HCT116 (cell line): ENCODE measurements at regions not wholly inside any gene's neighbourhood (a gene's known extent, or its start where the extent isn't known, plus 50 kb on each side); places are given as distances from the start of the nearest gene placed in this dataset.

Source experiments
- ATAC-seq: fragments of 200-7000 bp; cut with Tn5 transposase; 2 replicates; pipeline ENCODE4 v1.9.1; 2020; ENCODE audit warnings: mild to moderate bottlenecking, moderate library complexity
- BruUV-seq: library from RNA; stranded (reverse); fragments of 400-500 nt; replicated peaks from 2 replicates; lab custom pipeline; 2021; lab: Mats Ljungman, UMichigan
- CTCF ChIA-PET: fragments of 300-600 bp; sonication (Branson Sonifier 250); formaldehyde crosslinking; loops from one replicate; lab custom pipeline; 2021; ENCODE audit warnings: antibody characterized with exemption; lab: Charles Lee
- POLR2A ChIA-PET: fragments of 300-600, 350-600 bp; sonication (Branson Sonifier 250); formaldehyde crosslinking; loops from one replicate; lab custom pipeline; 2021; ENCODE audit warnings: antibody characterized with exemption; lab: Charles Lee
- RAD21 ChIA-PET, 2 experiments: fragments of 300-600 bp; sonication (Branson Sonifier 250); formaldehyde crosslinking; loops; one replicate each; lab custom pipeline; 2023; ENCODE audit warnings: low total read pairs in 2 of 2; ENCODE audit not compliant: uncharacterized antibody in 2 of 2, unreplicated experiment in 2 of 2, low non-redundant PET in 1 of 2; lab: Charles Lee
- DNase-seq: peaks from one replicate; pipeline ENCODE4 v3.0.0-alpha.2; 2010; ENCODE audit warnings: low read depth, low spot score
- H2AFZ ChIP-seq: fragments of 200-600 bp; shearing (Covaris generic), sonication (generic); 2 replicates; pipeline ENCODE4 v1.6.1; 2017; ENCODE audit warnings: low read depth, mixed run types, mixed read lengths, antibody characterized with exemption, low read length; ENCODE audit not compliant: poor library complexity, severe bottlenecking
- H3K27ac ChIP-seq: 2 replicates; pipeline ENCODE4 v1.5.1; 2012; ENCODE audit warnings: low read depth, low read length
- H3K27me3 ChIP-seq: fragments of 200-600 bp; sonication (generic); 2 replicates; pipeline ENCODE4 v1.6.1; 2016; ENCODE audit warnings: mixed run types, low read length, mixed read lengths; ENCODE audit not compliant: insufficient read depth
- H3K36me3 ChIP-seq, 2 experiments: fragments of 200-500 bp in 1 of 2; fragments of 200-600 bp in 1 of 2; sonication (Bioruptor generic) in 1 of 2; sonication (generic) in 1 of 2; 2 replicates each; pipeline versions ENCODE4 v1.5.1 to v1.6.1; 2014 to 2016; ENCODE audit warnings: low read length in 2 of 2, inconsistent platforms in 1 of 2, mixed read lengths in 1 of 2, mixed run types in 1 of 2; ENCODE audit not compliant: insufficient read depth in 2 of 2, control insufficient read depth in 1 of 2
- H3K4me1 ChIP-seq, 2 experiments: fragments of 200-600 bp in 1 of 2; sonication (generic) in 1 of 2; 2 replicates each; pipeline versions ENCODE4 v1.5.1 to v1.6.1; 2012 to 2017; ENCODE audit warnings: low read length in 2 of 2, inconsistent platforms in 1 of 2, mild to moderate bottlenecking in 1 of 2, mixed read lengths in 1 of 2, mixed run types in 1 of 2, moderate library complexity in 1 of 2; ENCODE audit not compliant: insufficient read depth in 2 of 2, control insufficient read depth in 1 of 2
- H3K4me2 ChIP-seq: fragments of 200-600 bp; sonication (generic); 2 replicates; pipeline ENCODE4 v1.6.1; 2017; ENCODE audit warnings: mixed run types, low read length, mixed read lengths
- H3K4me3 ChIP-seq, 2 experiments: fragments of 200-600 bp in 1 of 2; sonication (generic) in 1 of 2; replicated peaks in 1 of 2; 2 replicates each; pipeline ENCODE4 v1.5.1; 2011 to 2016; ENCODE audit warnings: low read length in 2 of 2, control low read depth in 1 of 2, low read depth in 1 of 2, mild to moderate bottlenecking in 1 of 2, mixed read lengths in 1 of 2, mixed run types in 1 of 2
- H3K79me2 ChIP-seq: fragments of 200-600 bp; sonication (generic); 2 replicates; pipeline ENCODE4 v1.6.1; 2017; ENCODE audit warnings: mild to moderate bottlenecking, mixed run types, low read length, moderate library complexity, mixed read lengths; ENCODE audit not compliant: insufficient read depth
- H3K9ac ChIP-seq: fragments of 200-600 bp; sonication (generic); 2 replicates; pipeline ENCODE4 v1.6.1; 2016; ENCODE audit warnings: low read length, mixed read lengths
- H3K9me2 ChIP-seq: fragments of 200-600 bp; sonication (generic), shearing (Covaris generic); 2 replicates; pipeline ENCODE4 v1.6.1; 2017; ENCODE audit warnings: mixed run types, mild to moderate bottlenecking, moderate library complexity; ENCODE audit not compliant: insufficient read depth
- H3K9me3 ChIP-seq, 2 experiments: fragments of 200-500 bp in 1 of 2; fragments of 200-600 bp in 1 of 2; sonication (Bioruptor generic) in 1 of 2; sonication (generic) in 1 of 2; 2 replicates each; pipeline ENCODE4 v1.6.1; 2014 to 2017; ENCODE audit warnings: low read length in 2 of 2, mixed read lengths in 2 of 2, inconsistent platforms in 1 of 2, low read depth in 1 of 2, mild to moderate bottlenecking in 1 of 2, mixed run types in 1 of 2, moderate library complexity in 1 of 2; ENCODE audit not compliant: control insufficient read depth in 1 of 2, insufficient read depth in 1 of 2
- H4K20me1 ChIP-seq: fragments of 200-600 bp; sonication (generic), shearing (Covaris generic); 2 replicates; pipeline ENCODE4 v1.6.1; 2017; ENCODE audit warnings: mixed run types, mild to moderate bottlenecking, moderate library complexity; ENCODE audit not compliant: insufficient read depth
- EZH2 ChIP-seq: fragments of 200-600 bp; sonication (generic); IDR thresholded peaks from 2 replicates; pipeline ENCODE4 v1.6.1; 2017; ENCODE audit warnings: antibody characterized with exemption, mixed run types
- EZH2phosphoT487 ChIP-seq: fragments of 200-600 bp; IDR thresholded peaks from 2 replicates; pipeline ENCODE4 v1.6.1; 2018; ENCODE audit warnings: antibody characterized with exemption, borderline replicate concordance
- RAD21 ChIP-seq: IDR thresholded peaks from 2 replicates; pipeline ENCODE4 v1.6.1; 2012; ENCODE audit warnings: low read depth, mild to moderate bottlenecking
- REST ChIP-seq: IDR thresholded peaks from 2 replicates; pipeline ENCODE4 v1.6.1; 2012; ENCODE audit warnings: low read depth
- SP1 ChIP-seq: IDR thresholded peaks from 2 replicates; pipeline ENCODE4 v1.6.1; 2012; ENCODE audit warnings: low read depth
- TCF7L2 ChIP-seq: IDR thresholded peaks from 2 replicates; pipeline ENCODE4 v1.7.0; 2011; ENCODE audit warnings: borderline replicate concordance, inconsistent platforms; ENCODE audit not compliant: insufficient read depth, insufficient read length; ENCODE audit errors: extremely low read depth
- YY1 ChIP-seq: IDR thresholded peaks from 2 replicates; pipeline ENCODE4 v1.6.1; 2011; ENCODE audit warnings: low read length, low read depth, moderate library complexity, mild to moderate bottlenecking; ENCODE audit not compliant: insufficient replicate concordance; ENCODE audit errors: extremely low read depth
- ZFX ChIP-seq: fragments of 450-650 bp; IDR thresholded peaks from 2 replicates; pipeline ENCODE4 v1.6.1; 2017
- ZNF274 ChIP-seq: fragments of 200-500 bp; sonication (Bioruptor generic); IDR thresholded peaks from 2 replicates; pipeline ENCODE4 v1.6.1; 2014; ENCODE audit warnings: mild to moderate bottlenecking, low read depth, low read length, inconsistent platforms
- intact Hi-C: fragments of 100-400 bp; cut with micrococcal nuclease; formaldehyde crosslinking; loops from 2 replicates; pipeline ENCODE4 v1.10.0; 2022

GRCh38 chr15:31158858-31159569 is 57.5 kb upstream of the TRPM1 start:
- Histone ChIP-seq H3K79me2 (no peaks in the 10 kb centered on the region), H3K9ac (no peak overlapping the region), H3K4me1 (peaks cover 0 to 3% of the 10 kb centered on the region in 2 experiments; a peak in 1 of 4 replicates), H3K9me2 (no peaks in the 10 kb centered on the region), H3K9me3 (no peaks in the 10 kb centered on the region), H3K4me3 (no peak overlapping the region), H3K27me3 (no peaks in the 10 kb centered on the region), H3K4me2 (no peak overlapping the region), H3K36me3 (no peaks in the 10 kb centered on the region), H4K20me1 (no peaks in the 10 kb centered on the region), H3K27ac (no peak overlapping the region), H2AFZ (no peak overlapping the region)
- ChIA-PET CTCF (no interaction called here), RAD21 (no interaction called here), POLR2A (no interaction called here)
- TF ChIP-seq EZH2 (no peak), YY1 (no peak), SP1 (no peak), EZH2phosphoT487 (no peak), ZFX (no peak), RAD21 (no peak), REST (no peak), TCF7L2 (no peak), ZNF274 (no peak)
- ATAC-seq (no peak), DNase-seq (no peak)
- BruUV-seq, result no TSS peak
- intact Hi-C loops, result no loop called here
